ENCODE measurements at regions not wholly inside any gene's neighbourhood (a gene's known extent, or its start where the extent isn't known, plus 50 kb on each side); places are given as distances from the start of the nearest gene placed in this dataset.

DNA sequence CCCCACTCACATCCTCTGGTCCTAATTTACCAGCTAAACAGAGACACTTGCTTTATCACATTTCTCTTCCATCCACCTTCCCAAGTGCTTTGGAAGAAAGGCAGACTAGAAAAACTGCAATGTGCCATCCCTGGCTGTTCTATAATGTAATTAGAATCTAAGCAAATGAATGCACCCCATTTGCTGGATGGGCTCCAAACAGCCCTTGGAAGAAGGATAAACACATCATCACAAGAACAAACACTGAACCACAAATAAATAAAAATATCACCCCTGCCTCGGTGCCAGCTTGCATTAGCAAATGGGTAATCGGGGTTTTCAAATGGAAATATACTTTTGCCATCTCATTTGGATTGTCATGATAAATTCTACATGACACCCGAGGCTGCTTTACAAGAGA, 296.6 kb upstream of the ISX start:
- TF ChIP-seq, protein P1, sequence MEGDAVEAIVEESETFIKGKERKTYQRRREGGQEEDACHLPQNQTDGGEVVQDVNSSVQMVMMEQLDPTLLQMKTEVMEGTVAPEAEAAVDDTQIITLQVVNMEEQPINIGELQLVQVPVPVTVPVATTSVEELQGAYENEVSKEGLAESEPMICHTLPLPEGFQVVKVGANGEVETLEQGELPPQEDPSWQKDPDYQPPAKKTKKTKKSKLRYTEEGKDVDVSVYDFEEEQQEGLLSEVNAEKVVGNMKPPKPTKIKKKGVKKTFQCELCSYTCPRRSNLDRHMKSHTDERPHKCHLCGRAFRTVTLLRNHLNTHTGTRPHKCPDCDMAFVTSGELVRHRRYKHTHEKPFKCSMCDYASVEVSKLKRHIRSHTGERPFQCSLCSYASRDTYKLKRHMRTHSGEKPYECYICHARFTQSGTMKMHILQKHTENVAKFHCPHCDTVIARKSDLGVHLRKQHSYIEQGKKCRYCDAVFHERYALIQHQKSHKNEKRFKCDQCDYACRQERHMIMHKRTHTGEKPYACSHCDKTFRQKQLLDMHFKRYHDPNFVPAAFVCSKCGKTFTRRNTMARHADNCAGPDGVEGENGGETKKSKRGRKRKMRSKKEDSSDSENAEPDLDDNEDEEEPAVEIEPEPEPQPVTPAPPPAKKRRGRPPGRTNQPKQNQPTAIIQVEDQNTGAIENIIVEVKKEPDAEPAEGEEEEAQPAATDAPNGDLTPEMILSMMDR (IDR thresholded peaks at IDR 0.05): no peak
- no peak for TF ChIP-seq EZH2 (IDR thresholded peaks at IDR 0.05)
